Gastrocnemius medialis (tissue), 4 donors: ENCODE measurements at regions not wholly inside any gene's neighbourhood (a gene's known extent, or its start where the extent isn't known, plus 50 kb on each side); places are given as distances from the start of the nearest gene placed in this dataset.

Experiments used
- POLR2A ChIP-seq, 2 donors: fragments of 450-650 bp; IDR thresholded peaks; one replicate each; pipeline ENCODE4 v1.6.1; 2017; ENCODE audit warnings: antibody characterized with exemption in 2 of 2, mild to moderate bottlenecking in 2 of 2, moderate library complexity in 2 of 2
- TF ChIP-seq, protein P1 (sequence below), 5 experiments: fragments of 450-650 bp in 3 of 5; fragments of 200-600 bp in 2 of 5; sonication (generic) in 2 of 5; IDR thresholded peaks in 4 of 5; conservative IDR thresholded peaks in 1 of 5; 1 replicate in 4 of 5; 2 replicates in 1 of 5; pipeline ENCODE4 v1.5.1; 2016 to 2019; ENCODE audit warnings: antibody characterized with exemption in 5 of 5, mild to moderate bottlenecking in 3 of 5, moderate library complexity in 3 of 5

DNA sequence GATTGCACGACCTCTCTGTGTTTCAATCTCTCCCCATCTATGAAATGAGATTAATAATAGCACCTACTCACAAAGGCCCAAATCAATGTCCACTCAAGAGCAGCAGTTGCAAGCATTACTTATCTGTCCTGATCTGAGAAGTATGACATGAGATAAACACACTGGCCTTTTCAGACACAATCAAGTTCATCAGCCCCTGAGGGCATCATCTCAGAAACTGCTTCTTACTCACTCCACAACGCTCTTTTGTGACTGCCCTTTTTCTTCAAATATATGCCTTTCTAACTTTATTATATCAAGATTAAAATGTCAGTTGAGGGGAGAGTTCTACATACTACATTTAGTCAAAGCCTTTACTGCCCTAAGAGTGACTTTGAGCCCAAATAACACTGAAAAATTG lies 371.9 kb upstream of the SPAG17 start:
- TF ChIP-seq, protein P1, sequence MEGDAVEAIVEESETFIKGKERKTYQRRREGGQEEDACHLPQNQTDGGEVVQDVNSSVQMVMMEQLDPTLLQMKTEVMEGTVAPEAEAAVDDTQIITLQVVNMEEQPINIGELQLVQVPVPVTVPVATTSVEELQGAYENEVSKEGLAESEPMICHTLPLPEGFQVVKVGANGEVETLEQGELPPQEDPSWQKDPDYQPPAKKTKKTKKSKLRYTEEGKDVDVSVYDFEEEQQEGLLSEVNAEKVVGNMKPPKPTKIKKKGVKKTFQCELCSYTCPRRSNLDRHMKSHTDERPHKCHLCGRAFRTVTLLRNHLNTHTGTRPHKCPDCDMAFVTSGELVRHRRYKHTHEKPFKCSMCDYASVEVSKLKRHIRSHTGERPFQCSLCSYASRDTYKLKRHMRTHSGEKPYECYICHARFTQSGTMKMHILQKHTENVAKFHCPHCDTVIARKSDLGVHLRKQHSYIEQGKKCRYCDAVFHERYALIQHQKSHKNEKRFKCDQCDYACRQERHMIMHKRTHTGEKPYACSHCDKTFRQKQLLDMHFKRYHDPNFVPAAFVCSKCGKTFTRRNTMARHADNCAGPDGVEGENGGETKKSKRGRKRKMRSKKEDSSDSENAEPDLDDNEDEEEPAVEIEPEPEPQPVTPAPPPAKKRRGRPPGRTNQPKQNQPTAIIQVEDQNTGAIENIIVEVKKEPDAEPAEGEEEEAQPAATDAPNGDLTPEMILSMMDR (IDR thresholded peaks at IDR 0.05 in 4 of 5, conservative IDR thresholded peaks at IDR 0.05 in 1 of 5) = no peak
- no peak for TF ChIP-seq POLR2A (IDR thresholded peaks at IDR 0.05)
